ENCODE measurements at regions not wholly inside any gene's neighbourhood (a gene's known extent, or its start where the extent isn't known, plus 50 kb on each side); places are given as distances from the start of the nearest gene placed in this dataset.

- Histone ChIP-seq H3K4me3 (ENCODE audit: low read depth, low read length, poor library complexity, severe bottlenecking) (no peak overlapping the region), H3K4me1 (ENCODE audit: insufficient read depth, low read length, poor library complexity, severe bottlenecking) (no peaks in the 10 kb centered on the region), H3K36me3 (ENCODE audit: insufficient read depth, low read length, poor library complexity, severe bottlenecking) (no peaks in the 10 kb centered on the region), H3K27ac (ENCODE audit: low read depth, low read length, poor library complexity, severe bottlenecking) (no peak overlapping the region), H3K27me3 (replicated peaks; ENCODE audit: insufficient read depth, low read depth, low read length, poor library complexity) (peaks cover 44% of the 10 kb centered on the region), H3K9me3 (ENCODE audit: low read depth, low read length, poor library complexity, severe bottlenecking) (no peaks in the 10 kb centered on the region)
- CTCF ChIA-PET: no interaction called here
- intact Hi-C loops (cut with micrococcal nuclease; ENCODE audit: unreplicated experiment): no loop called here
- POLR2A ChIA-PET (ENCODE audit: low non-redundant PET): no interaction called here
- no peak for DNase-seq (ENCODE audit: low spot score)
- BruUV-seq (replicated peaks): no TSS peak
- TF ChIP-seq, protein P1, sequence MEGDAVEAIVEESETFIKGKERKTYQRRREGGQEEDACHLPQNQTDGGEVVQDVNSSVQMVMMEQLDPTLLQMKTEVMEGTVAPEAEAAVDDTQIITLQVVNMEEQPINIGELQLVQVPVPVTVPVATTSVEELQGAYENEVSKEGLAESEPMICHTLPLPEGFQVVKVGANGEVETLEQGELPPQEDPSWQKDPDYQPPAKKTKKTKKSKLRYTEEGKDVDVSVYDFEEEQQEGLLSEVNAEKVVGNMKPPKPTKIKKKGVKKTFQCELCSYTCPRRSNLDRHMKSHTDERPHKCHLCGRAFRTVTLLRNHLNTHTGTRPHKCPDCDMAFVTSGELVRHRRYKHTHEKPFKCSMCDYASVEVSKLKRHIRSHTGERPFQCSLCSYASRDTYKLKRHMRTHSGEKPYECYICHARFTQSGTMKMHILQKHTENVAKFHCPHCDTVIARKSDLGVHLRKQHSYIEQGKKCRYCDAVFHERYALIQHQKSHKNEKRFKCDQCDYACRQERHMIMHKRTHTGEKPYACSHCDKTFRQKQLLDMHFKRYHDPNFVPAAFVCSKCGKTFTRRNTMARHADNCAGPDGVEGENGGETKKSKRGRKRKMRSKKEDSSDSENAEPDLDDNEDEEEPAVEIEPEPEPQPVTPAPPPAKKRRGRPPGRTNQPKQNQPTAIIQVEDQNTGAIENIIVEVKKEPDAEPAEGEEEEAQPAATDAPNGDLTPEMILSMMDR (conservative IDR thresholded peaks at IDR 0.05; ENCODE audit: low read depth, low read length): no peak
- no peak for TF ChIP-seq EZH2 (IDR thresholded peaks at IDR 0.05; ENCODE audit: borderline replicate concordance, low read depth, low read length, poor library complexity, severe bottlenecking)
Measured at GRCh38 chr4:187124331-187124730, 400.7 kb upstream of the FAT1 start.

DNA sequence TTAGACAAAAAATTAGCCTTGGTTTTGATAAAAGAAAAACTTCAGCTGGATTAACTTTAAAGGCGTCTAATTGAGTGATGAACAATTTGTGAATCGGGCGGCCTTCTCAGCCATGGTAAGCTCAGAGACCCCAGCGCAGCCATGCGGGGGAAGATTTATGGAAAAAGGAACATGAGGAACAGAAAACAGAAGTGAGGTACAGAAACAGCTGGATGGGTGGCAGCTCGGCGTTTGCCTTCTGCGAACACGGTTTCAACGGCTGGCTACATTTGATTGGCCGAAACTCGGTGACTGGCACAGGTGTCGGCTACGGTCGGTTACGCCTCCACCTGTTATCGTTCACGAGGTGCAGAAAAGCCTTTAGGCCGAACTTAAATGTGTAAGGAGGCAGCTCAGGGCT, 401.4 kb upstream of the FAT1 start:
- Histone ChIP-seq H3K27ac (ENCODE audit: low read depth, low read length, poor library complexity, severe bottlenecking) (no peak overlapping the region), H3K9me3 (ENCODE audit: low read depth, low read length, poor library complexity, severe bottlenecking) (no peaks in the 10 kb centered on the region), H3K4me3 (ENCODE audit: low read depth, low read length, poor library complexity, severe bottlenecking) (no peak overlapping the region), H3K27me3 (replicated peaks; ENCODE audit: insufficient read depth, low read depth, low read length, poor library complexity) (peaks cover 50% of the 10 kb centered on the region), H3K36me3 (ENCODE audit: insufficient read depth, low read length, poor library complexity, severe bottlenecking) (no peaks in the 10 kb centered on the region), H3K4me1 (ENCODE audit: insufficient read depth, low read length, poor library complexity, severe bottlenecking) (no peaks in the 10 kb centered on the region)
- no peak for DNase-seq (ENCODE audit: low spot score)
- intact Hi-C loops (cut with micrococcal nuclease; ENCODE audit: unreplicated experiment): no loop called here
- ChIA-PET POLR2A (ENCODE audit: low non-redundant PET) (no interaction called here), CTCF (no interaction called here)
- TF ChIP-seq, protein P1 (conservative IDR thresholded peaks at IDR 0.05; ENCODE audit: low read depth, low read length): no peak
- TF ChIP-seq EZH2 (IDR thresholded peaks at IDR 0.05; ENCODE audit: borderline replicate concordance, low read depth, low read length, poor library complexity, severe bottlenecking): no peak
- no TSS peak for BruUV-seq (replicated peaks)

GRCh38 chr4:187127456-187127855, 403.8 kb upstream of the FAT1 start:
- no peaks in the 10 kb centered on the region for H3K36me3 ChIP-seq (ENCODE audit: insufficient read depth, low read length, poor library complexity, severe bottlenecking)
- no peaks in the 10 kb centered on the region for H3K4me1 ChIP-seq (ENCODE audit: insufficient read depth, low read length, poor library complexity, severe bottlenecking)
- DNase-seq (ENCODE audit: low spot score): no peak
- TF ChIP-seq EZH2 (IDR thresholded peaks at IDR 0.05; ENCODE audit: borderline replicate concordance, low read depth, low read length, poor library complexity, severe bottlenecking): no peak
- TF ChIP-seq, protein P1 (conservative IDR thresholded peaks at IDR 0.05; ENCODE audit: low read depth, low read length): no peak
- ChIA-PET CTCF (no interaction called here), POLR2A (ENCODE audit: low non-redundant PET) (no interaction called here)
- intact Hi-C loops (cut with micrococcal nuclease; ENCODE audit: unreplicated experiment): no loop called here
- BruUV-seq (replicated peaks): no TSS peak
- H3K27me3 ChIP-seq (replicated peaks; ENCODE audit: insufficient read depth, low read depth, low read length, poor library complexity): peaks cover 52% of the 10 kb centered on the region
- no peaks in the 10 kb centered on the region for H3K9me3 ChIP-seq (ENCODE audit: low read depth, low read length, poor library complexity, severe bottlenecking)
- H3K27ac ChIP-seq (ENCODE audit: low read depth, low read length, poor library complexity, severe bottlenecking): no peak overlapping the region
- H3K4me3 ChIP-seq (ENCODE audit: low read depth, low read length, poor library complexity, severe bottlenecking): no peak overlapping the region

Measured in A673 (cell line).